Thoracic aorta (tissue), 2 donors: ENCODE measurements at regions not wholly inside any gene's neighbourhood (a gene's known extent, or its start where the extent isn't known, plus 50 kb on each side); places are given as distances from the start of the nearest gene placed in this dataset.

Experiments used
- ATAC-seq: fragments of 150-250 bp; one replicate; pipeline ENCODE4 v1.8.0; 2017; ENCODE audit warnings: low read depth; ENCODE audit not compliant: insufficient number of reproducible peaks, low FRiP score
- DNase-seq: peaks from one replicate; pipeline ENCODE4 v3.0.0-alpha.2; 2020; ENCODE audit warnings: low spot score
- H3K27ac ChIP-seq, 2 donors: fragments of 200-600 bp; sonication (generic); 1 replicate in 1 of 2; 2 replicates in 1 of 2; pipeline ENCODE4 v1.5.1; 2016; ENCODE audit warnings: mild to moderate bottlenecking in 2 of 2, moderate library complexity in 2 of 2
- H3K27me3 ChIP-seq: fragments of 200-600 bp; sonication (generic); replicated peaks from 2 replicates; pipeline ENCODE4 v1.6.0; 2016; ENCODE audit warnings: mild to moderate bottlenecking; ENCODE audit not compliant: insufficient read depth
- H3K36me3 ChIP-seq: fragments of 200-600 bp; sonication (generic); one replicate; pipeline ENCODE4 v1.5.1; 2016
- H3K4me1 ChIP-seq, 2 donors: fragments of 200-600 bp; sonication (generic); 1 replicate in 1 of 2; 2 replicates in 1 of 2; pipeline versions ENCODE4 v1.5.1 to v1.6.0; 2016; ENCODE audit warnings: low read depth in 2 of 2, mild to moderate bottlenecking in 1 of 2; ENCODE audit not compliant: control insufficient read depth in 1 of 2
- H3K4me3 ChIP-seq: fragments of 200-600 bp; sonication (generic); 2 replicates; pipeline ENCODE4 v1.5.1; 2016; ENCODE audit warnings: mild to moderate bottlenecking
- H3K9me3 ChIP-seq: fragments of 200-600 bp; sonication (generic); 2 replicates; pipeline ENCODE4 v1.5.1; 2016
- CTCF ChIP-seq: fragments of 200-600 bp; sonication (generic); IDR thresholded peaks from one replicate; pipeline ENCODE4 v1.5.1; 2019; ENCODE audit warnings: antibody characterized with exemption

- no peaks in the 10 kb centered on the region for H3K9me3 ChIP-seq
- ATAC-seq, result no peak
- no peak overlapping the region for H3K4me3 ChIP-seq
- DNase-seq, result no peak
- no peak overlapping the region for H3K27ac ChIP-seq
- no peaks in the 10 kb centered on the region for H3K4me1 ChIP-seq
- no peaks in the 10 kb centered on the region for H3K36me3 ChIP-seq
- no peaks in the 10 kb centered on the region for H3K27me3 ChIP-seq
- no peak for TF ChIP-seq CTCF
These were observed 390.6 kb upstream of the C9orf72 start for GRCh38 chr9:27963836-27964235.

GRCh38 chr9:27967210-27967609, 393.9 kb upstream of the C9orf72 start:
- no peak overlapping the region for H3K4me3 ChIP-seq
- H3K27me3 ChIP-seq, result no peaks in the 10 kb centered on the region
- no peaks in the 10 kb centered on the region for H3K36me3 ChIP-seq
- DNase-seq (no peak), ATAC-seq (no peak)
- no peaks in the 10 kb centered on the region for H3K9me3 ChIP-seq
- TF ChIP-seq CTCF, result no peak
- no peaks in the 10 kb centered on the region for H3K4me1 ChIP-seq
- no peak overlapping the region for H3K27ac ChIP-seq

GRCh38 chr9:27977931-27978330, 404.6 kb upstream of the C9orf72 start:
- no peak for DNase-seq
- H3K4me3 ChIP-seq, result no peak overlapping the region
- no peaks in the 10 kb centered on the region for H3K9me3 ChIP-seq
- no peak overlapping the region for H3K27ac ChIP-seq
- ATAC-seq, result no peak
- no peaks in the 10 kb centered on the region for H3K36me3 ChIP-seq
- H3K4me1 ChIP-seq, result no peaks in the 10 kb centered on the region
- TF ChIP-seq CTCF, result no peak
- H3K27me3 ChIP-seq, result no peaks in the 10 kb centered on the region

GRCh38 chr9:27985714-27986113, 412.4 kb upstream of the C9orf72 start:
- Histone ChIP-seq H3K9me3 (no peaks in the 10 kb centered on the region), H3K4me3 (no peak overlapping the region), H3K36me3 (no peaks in the 10 kb centered on the region), H3K27me3 (no peaks in the 10 kb centered on the region), H3K27ac (no peak overlapping the region), H3K4me1 (no peaks in the 10 kb centered on the region)
- no peak for DNase-seq
- ATAC-seq, result no peak
- TF ChIP-seq CTCF, result no peak

GRCh38 chr9:27990524-27990923, 417.2 kb upstream of the C9orf72 start:
- Histone ChIP-seq H3K4me3 (no peak overlapping the region), H3K4me1 (no peaks in the 10 kb centered on the region), H3K36me3 (no peaks in the 10 kb centered on the region), H3K27me3 (no peaks in the 10 kb centered on the region), H3K27ac (no peak overlapping the region), H3K9me3 (no peaks in the 10 kb centered on the region)
- DNase-seq (no peak), ATAC-seq (no peak)
- no peak for TF ChIP-seq CTCF
